Neural cell (in vitro differentiated cells): ENCODE measurements at regions not wholly inside any gene's neighbourhood (a gene's known extent, or its start where the extent isn't known, plus 50 kb on each side); places are given as distances from the start of the nearest gene placed in this dataset.

Experiments used
- EP300 ChIP-seq: fragments of 450-650 bp; conservative IDR thresholded peaks from 2 replicates; pipeline ENCODE4 v1.6.1; 2014; ENCODE audit warnings: antibody characterized with exemption, mild to moderate bottlenecking, moderate library complexity; ENCODE audit not compliant: poor library complexity, severe bottlenecking
- EZH2 ChIP-seq: fragments of 200-600, 300-800 bp; shearing (Covaris generic), sonication (generic); IDR thresholded peaks from 2 replicates; pipeline ENCODE4 v1.6.1; 2014; ENCODE audit warnings: antibody characterized with exemption, low read length, borderline replicate concordance, mild to moderate bottlenecking; ENCODE audit not compliant: insufficient read depth, poor library complexity, severe bottlenecking

DNA sequence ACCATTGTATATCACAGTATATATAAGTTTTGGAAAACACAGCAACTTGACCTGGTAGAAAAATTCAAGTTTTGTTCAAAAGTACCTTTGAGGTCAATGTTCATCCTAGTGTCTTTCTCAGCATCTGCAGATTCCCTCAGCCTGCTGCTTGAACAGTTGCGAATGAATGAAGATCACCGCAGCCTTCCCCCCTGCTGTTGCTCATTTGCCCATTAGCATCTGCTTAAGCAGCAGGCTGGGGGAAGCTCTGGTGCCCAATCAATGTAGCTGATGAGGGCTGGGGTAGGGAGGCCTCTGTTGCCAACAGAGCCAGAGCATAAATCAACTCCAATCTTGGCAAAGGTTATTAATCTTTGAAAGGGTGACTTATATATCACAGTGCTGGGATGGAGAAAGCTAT lies 586.5 kb upstream of the PTPRD start:
- TF ChIP-seq EP300 = no peak
- no peak for TF ChIP-seq EZH2
